ENCODE measurements at regions not wholly inside any gene's neighbourhood (a gene's known extent, or its start where the extent isn't known, plus 50 kb on each side); places are given as distances from the start of the nearest gene placed in this dataset.

- no peak for DNase-seq
- intact Hi-C loops (cut with DNase I; ENCODE audit: low total_unique reads), result no loop called here
- in situ Hi-C loops (cut with MboI; ENCODE audit: low pct_ligation_motif_present in 1 of 4, low pct_unique_long_range_greater_than_20kb in 1 of 4, low sequenced_read_pairs in 3 of 4), result loop anchor here (10.0 to 25.0 kb wide), 4 partner anchors 213 to 440 kb away; no protein-coding TSS in a partner anchor
- WGBS, 2 donors (ENCODE audit: low coverage in 1 of 2), result 53 to 56% methylated on average over 9 of the region's 9 CpGs
- no peaks in the 10 kb centered on the region for H3K9me3 ChIP-seq
- no peaks in the 10 kb centered on the region for H3K36me3 ChIP-seq
- TF ChIP-seq EP300 (IDR thresholded peaks at IDR 0.05; ENCODE audit: low read depth) (no peak), POLR2A (IDR thresholded peaks at IDR 0.05) (no peak), POLR2AphosphoS5 (IDR thresholded peaks at IDR 0.05) (no peak), CTCF (IDR thresholded peaks at IDR 0.05) (no peak)
- no peak overlapping the region for H3K27ac ChIP-seq
- H3K4me1 ChIP-seq, result peaks cover 0 to 2% (median 0%) of the 10 kb centered on the region in 4 donors
- H3K4me3 ChIP-seq, result no peak overlapping the region
- no peaks in the 10 kb centered on the region for H3K27me3 ChIP-seq
Observed at GRCh38 chr21:28522014-28522799, 470.5 kb downstream of the LTN1 start.

- intact Hi-C loops (cut with DNase I; ENCODE audit: low total_unique reads) (loop anchor here (5.0 to 10.0 kb wide), 2 partner anchors 226 to 424 kb away; no protein-coding TSS in a partner anchor), in situ Hi-C loops (cut with MboI; ENCODE audit: low pct_ligation_motif_present in 1 of 4, low pct_unique_long_range_greater_than_20kb in 1 of 4, low sequenced_read_pairs in 3 of 4) (loop anchor here in 3 of 4 donors (10.0 to 25.0 kb wide), 4 partner anchors 219 to 444 kb away; no protein-coding TSS in a partner anchor)
- WGBS, 2 donors (ENCODE audit: low coverage in 1 of 2), result 59 to 71% methylated on average over 3 of the region's 3 CpGs
- H3K27me3 ChIP-seq, result no peaks in the 10 kb centered on the region
- TF ChIP-seq POLR2A (IDR thresholded peaks at IDR 0.05) (no peak), EP300 (IDR thresholded peaks at IDR 0.05; ENCODE audit: low read depth) (no peak), POLR2AphosphoS5 (IDR thresholded peaks at IDR 0.05) (no peak), CTCF (IDR thresholded peaks at IDR 0.05) (no peak)
- H3K27ac ChIP-seq, result no peak overlapping the region
- H3K4me1 ChIP-seq, result peaks cover 0 to 4% (median 0%) of the 10 kb centered on the region in 4 donors
- H3K9me3 ChIP-seq, result no peaks in the 10 kb centered on the region
- no peak for DNase-seq
- no peak overlapping the region for H3K4me3 ChIP-seq
- H3K36me3 ChIP-seq, result no peaks in the 10 kb centered on the region
Observed at GRCh38 chr21:28518630-28519029, 474.0 kb downstream of the LTN1 start.

GRCh38 chr21:28516991-28517592 lies 475.6 kb downstream of the LTN1 start:
- WGBS, 2 donors (ENCODE audit: low coverage in 1 of 2), result 41 to 70% methylated on average over 2 to 6 of the region's 6 CpGs
- in situ Hi-C loops (cut with MboI; ENCODE audit: low pct_ligation_motif_present in 1 of 4, low pct_unique_long_range_greater_than_20kb in 1 of 4, low sequenced_read_pairs in 3 of 4), result loop anchor here in 3 of 4 donors (10.0 to 25.0 kb wide), 4 partner anchors 220 to 445 kb away; no protein-coding TSS in a partner anchor
- no peak overlapping the region for H3K27ac ChIP-seq

More at GRCh38 chr21:28516991-28517592, 475.6 kb downstream of the LTN1 start:
- TF ChIP-seq POLR2A (IDR thresholded peaks at IDR 0.05) (no peak), CTCF (IDR thresholded peaks at IDR 0.05) (peak; percentile 44 to 54 (median 53))
- no peaks in the 10 kb centered on the region for H3K36me3 ChIP-seq
- intact Hi-C loops (cut with DNase I; ENCODE audit: low total_unique reads), result loop anchor here (2.0 to 10.0 kb wide), 3 partner anchors 62 to 425 kb away; no protein-coding TSS in a partner anchor
- no peak overlapping the region for H3K4me3 ChIP-seq
- H3K27me3 ChIP-seq, result no peaks in the 10 kb centered on the region
- peak; percentile 67 for DNase-seq
- H3K9me3 ChIP-seq, result no peaks in the 10 kb centered on the region
- H3K4me1 ChIP-seq, result peaks cover 0 to 4% (median 0%) of the 10 kb centered on the region in 4 donors

Measured in transverse colon (tissue), 4 donors.